ENCODE measurements at regions not wholly inside any gene's neighbourhood (a gene's known extent, or its start where the extent isn't known, plus 50 kb on each side); places are given as distances from the start of the nearest gene placed in this dataset.

DNA sequence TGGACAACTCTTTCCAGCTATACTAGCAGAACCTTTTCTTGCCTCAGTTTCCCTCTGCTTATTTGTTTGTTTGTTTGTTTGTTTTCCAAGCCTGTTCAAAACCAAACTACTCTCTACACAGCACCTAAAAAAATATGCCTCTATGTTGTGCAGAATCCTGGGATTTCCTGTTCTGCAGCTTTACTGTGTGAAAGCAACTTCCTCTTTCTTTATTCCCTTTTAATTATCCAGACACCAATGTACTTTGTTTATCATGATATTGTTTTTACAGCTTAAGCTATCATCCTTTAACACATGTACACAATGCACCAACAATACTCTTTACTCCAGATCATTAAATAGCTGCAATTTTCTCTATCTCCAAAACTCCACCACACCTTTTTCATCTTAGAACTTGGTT, 259.5 kb downstream of the EPHA4 start:
- no peak for TF ChIP-seq POLR2AphosphoS5 (IDR thresholded peaks at IDR 0.05)
- no peak for TF ChIP-seq CTCF (IDR thresholded peaks at IDR 0.05)
- TF ChIP-seq POLR2A (IDR thresholded peaks at IDR 0.05), result no peak
- no peak for TF ChIP-seq EP300 (IDR thresholded peaks at IDR 0.05; ENCODE audit: low read depth)

All from transverse colon (tissue), 4 donors.